ENCODE measurements at regions not wholly inside any gene's neighbourhood (a gene's known extent, or its start where the extent isn't known, plus 50 kb on each side); places are given as distances from the start of the nearest gene placed in this dataset.
A peak's percentile ranks its signal among the peaks of the same experiment; 100 is the strongest.

- DNase-seq (ENCODE audit: low spot score): no peak
- CTCF ChIA-PET: no interaction called here
- POLR2A ChIA-PET (ENCODE audit: low non-redundant PET): no interaction called here
- no peak for TF ChIP-seq CTCF (conservative IDR thresholded peaks at IDR 0.05; ENCODE audit: low read depth)
- no peak overlapping the region for H3K27ac ChIP-seq
These were observed 519.5 kb upstream of the CHAC2 start for GRCh38 chr2:53247956-53248735.

DNA sequence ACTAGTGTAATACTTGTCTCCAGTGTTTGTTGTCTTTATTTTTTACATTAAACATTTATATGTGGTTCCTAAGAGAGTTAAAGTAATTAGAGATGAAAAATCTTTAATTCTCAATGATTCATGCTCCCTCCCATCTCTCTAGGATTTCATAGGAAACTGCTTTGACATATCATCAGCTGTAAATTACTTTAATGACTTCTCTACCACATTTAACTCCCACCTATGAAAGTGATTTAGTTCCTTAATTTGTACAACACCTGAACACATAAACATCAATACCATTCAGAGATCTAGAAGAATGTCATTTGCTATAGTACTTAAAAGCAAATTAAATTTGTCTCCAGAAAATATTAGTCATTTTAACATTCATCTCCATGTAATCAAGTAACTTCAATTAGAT lies 524.2 kb upstream of the CHAC2 start:
- no peak for DNase-seq (ENCODE audit: low spot score)
- H3K27ac ChIP-seq: no peak overlapping the region
- POLR2A ChIA-PET (ENCODE audit: low non-redundant PET): no interaction called here
- no peak for TF ChIP-seq CTCF (conservative IDR thresholded peaks at IDR 0.05; ENCODE audit: low read depth)
- CTCF ChIA-PET: no interaction called here

- no peak for DNase-seq (ENCODE audit: low spot score)
- CTCF ChIA-PET: interaction anchor here (0.6 kb wide), 1 partner anchor 53 kb away, joined by 3 read pairs; no protein-coding TSS in a partner anchor
- TF ChIP-seq CTCF (conservative IDR thresholded peaks at IDR 0.05; ENCODE audit: low read depth): no peak
- no peak overlapping the region for H3K27ac ChIP-seq
- POLR2A ChIA-PET (ENCODE audit: low non-redundant PET): no interaction called here
These were observed 525.5 kb upstream of the CHAC2 start for GRCh38 chr2:53242090-53242489.

DNA sequence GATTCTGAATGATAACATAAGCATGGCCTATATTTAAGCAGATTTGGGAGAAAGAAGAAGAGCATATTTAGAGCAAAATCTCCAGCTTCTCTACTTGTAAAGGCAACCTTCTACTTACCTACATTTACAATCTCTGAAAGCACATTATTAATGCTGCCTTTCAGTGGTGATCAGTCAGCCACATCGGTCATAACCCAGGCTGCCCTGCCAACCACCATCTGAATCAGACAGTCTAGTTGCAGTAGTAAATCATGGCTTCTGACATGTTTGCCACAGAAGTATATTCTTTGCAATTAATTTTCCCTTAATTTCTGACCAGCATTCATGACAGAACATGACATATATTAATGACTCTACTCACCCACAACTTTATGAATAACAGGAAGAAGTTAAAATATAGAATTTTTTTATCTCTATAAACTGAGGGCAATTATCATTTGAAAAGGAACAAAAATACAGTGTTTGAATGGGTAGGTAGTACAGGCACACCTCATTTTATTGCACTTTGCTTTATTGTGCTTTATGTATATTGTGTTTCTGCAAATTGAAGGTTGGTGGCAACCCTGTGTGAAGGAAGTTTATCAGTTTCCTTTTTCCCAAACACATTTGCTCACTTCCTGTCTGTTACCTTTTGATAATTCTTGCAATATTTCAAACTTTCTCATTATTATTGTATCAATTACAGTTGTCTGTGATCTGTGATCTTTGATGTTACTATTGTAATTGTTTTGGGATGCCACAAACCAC lies 531.6 kb upstream of the CHAC2 start:
- CTCF ChIA-PET: no interaction called here
- DNase-seq (ENCODE audit: low spot score): peak; percentile 8

GRCh38 chr2:53234548-53234903 lies 533.1 kb upstream of the CHAC2 start:
- DNase-seq (ENCODE audit: low spot score): no peak
- TF ChIP-seq CTCF (conservative IDR thresholded peaks at IDR 0.05; ENCODE audit: low read depth): no peak
- H3K27ac ChIP-seq: no peak overlapping the region
- ChIA-PET CTCF (interaction anchor here (0.6 kb wide), 1 partner anchor 33 kb away, joined by 5 read pairs; no protein-coding TSS in a partner anchor), POLR2A (ENCODE audit: low non-redundant PET) (no interaction called here)

More for the DNA sequence above, 531.6 kb upstream of the CHAC2 start:
- no peak overlapping the region for H3K27ac ChIP-seq
- POLR2A ChIA-PET (ENCODE audit: low non-redundant PET): no interaction called here
- TF ChIP-seq CTCF (conservative IDR thresholded peaks at IDR 0.05; ENCODE audit: low read depth): no peak

DNA sequence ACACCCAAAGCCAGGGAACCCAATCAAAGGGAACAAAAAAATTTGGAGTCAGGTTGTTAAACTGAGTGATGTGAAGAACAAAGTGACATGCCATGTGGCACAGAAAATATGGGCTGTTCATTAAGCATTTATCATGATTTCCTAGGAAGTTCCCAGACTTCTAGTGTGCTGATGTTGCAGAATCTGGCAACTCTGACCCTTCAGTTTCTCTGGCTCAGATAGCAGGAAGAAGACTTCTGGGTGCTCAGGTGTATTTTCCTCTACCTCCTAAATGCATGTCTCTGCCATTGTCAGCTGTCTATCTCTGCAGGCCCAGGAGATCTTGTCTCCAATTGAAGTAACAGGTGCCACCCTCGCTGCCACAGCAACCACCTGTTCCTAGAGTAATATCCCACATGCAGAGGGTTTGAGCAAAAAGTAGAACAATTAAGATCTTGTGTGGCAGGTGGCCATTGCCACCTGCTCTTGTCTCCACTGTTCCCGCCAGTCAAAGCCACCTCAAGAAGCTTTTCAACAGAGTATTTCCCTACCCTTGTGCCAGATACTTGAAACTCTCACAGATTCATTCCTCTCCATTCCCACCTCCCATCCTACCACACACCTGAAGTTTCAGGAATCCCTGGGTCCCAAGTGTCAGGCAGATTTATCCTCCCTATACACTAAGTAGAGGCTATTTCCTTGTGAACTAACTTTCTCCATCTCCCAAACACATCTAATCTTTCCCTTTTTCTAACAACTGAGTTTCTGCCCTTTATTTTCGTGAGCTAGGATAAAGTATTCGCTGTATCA lies 533.7 kb upstream of the CHAC2 start:
- H3K27ac ChIP-seq: no peak overlapping the region

More for the DNA sequence above, 533.7 kb upstream of the CHAC2 start:
- CTCF ChIA-PET: interaction anchor here (0.6 kb wide), 1 partner anchor 32 kb away, joined by 5 read pairs; no protein-coding TSS in a partner anchor
- no peak for TF ChIP-seq CTCF (conservative IDR thresholded peaks at IDR 0.05; ENCODE audit: low read depth)
- POLR2A ChIA-PET (ENCODE audit: low non-redundant PET): no interaction called here
- DNase-seq (ENCODE audit: low spot score): no peak
